Stimulated activated CD8-positive, alpha-beta memory T cell treated with anti-CD3 and anti-CD28 coated beads, Interleukin-7, amount 100 ng/mL, for 24 hours (primary cell): ENCODE measurements at regions not wholly inside any gene's neighbourhood (a gene's known extent, or its start where the extent isn't known, plus 50 kb on each side); places are given as distances from the start of the nearest gene placed in this dataset.

ENCODE experiments used
- DNase-seq: peaks from one replicate; pipeline ENCODE4 v3.0.0-alpha.2; 2020; ENCODE audit warnings: low read depth

GRCh38 chr21:35426469-35426868 is 377.4 kb upstream of the RUNX1 start:
- no peak for DNase-seq

- DNase-seq, result no peak
These were observed 375.0 kb upstream of the RUNX1 start for GRCh38 chr21:35424122-35424521.

- DNase-seq, result no peak
These were observed 374.6 kb upstream of the RUNX1 start for GRCh38 chr21:35423709-35424108.

GRCh38 chr21:35422011-35422410 is 372.9 kb upstream of the RUNX1 start:
- DNase-seq, result no peak

DNA sequence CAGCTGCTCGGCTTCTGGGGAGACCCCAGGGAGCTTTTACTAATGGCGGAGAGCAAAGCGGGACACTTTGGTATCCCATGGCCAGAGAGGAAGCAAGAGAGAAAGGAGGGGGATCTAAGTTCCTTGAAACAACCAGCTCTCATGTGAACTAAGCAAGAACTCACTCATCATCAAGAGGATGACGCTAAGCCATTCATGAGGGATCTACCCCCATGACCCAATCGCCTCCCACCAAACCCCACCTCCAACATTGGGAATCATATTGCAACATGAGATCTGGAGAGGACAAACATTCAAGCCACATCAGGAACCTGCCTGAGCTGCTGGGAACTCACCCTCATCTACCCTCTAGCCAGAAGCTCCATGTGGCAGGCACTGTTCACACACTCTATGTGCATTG is 372.1 kb upstream of the RUNX1 start:
- DNase-seq, result no peak

DNA sequence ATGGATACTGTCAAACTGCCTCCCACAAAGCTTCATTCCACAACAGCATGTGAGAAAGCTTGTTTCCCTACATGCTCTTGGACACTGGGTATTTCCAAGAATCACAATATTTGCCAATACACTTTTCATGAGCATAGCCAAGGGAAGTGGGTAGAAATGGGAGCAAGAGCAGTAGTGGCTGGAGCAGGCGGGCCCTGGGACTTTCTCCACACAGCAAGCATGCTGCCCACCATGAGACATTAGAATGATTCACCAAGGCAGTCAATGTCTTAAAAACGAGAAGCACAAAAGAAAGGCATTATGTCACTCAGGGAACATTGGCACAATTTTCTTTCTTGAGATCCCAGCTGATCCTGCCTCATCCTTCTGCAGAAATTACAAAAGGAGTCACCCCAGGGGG is 371.6 kb upstream of the RUNX1 start:
- DNase-seq, result no peak

GRCh38 chr21:35417762-35418161 is 368.7 kb upstream of the RUNX1 start:
- DNase-seq, result no peak

GRCh38 chr21:35416866-35417489 is 367.9 kb upstream of the RUNX1 start:
- DNase-seq, result no peak

- DNase-seq, result no peak
These were observed 365.5 kb upstream of the RUNX1 start for GRCh38 chr21:35414507-35415139.

- DNase-seq, result no peak
These were observed 365.0 kb upstream of the RUNX1 start for GRCh38 chr21:35414056-35414455.

GRCh38 chr21:35412231-35412630 is 363.1 kb upstream of the RUNX1 start:
- no peak for DNase-seq

GRCh38 chr21:35411434-35411833 is 362.3 kb upstream of the RUNX1 start:
- DNase-seq, result no peak

DNA sequence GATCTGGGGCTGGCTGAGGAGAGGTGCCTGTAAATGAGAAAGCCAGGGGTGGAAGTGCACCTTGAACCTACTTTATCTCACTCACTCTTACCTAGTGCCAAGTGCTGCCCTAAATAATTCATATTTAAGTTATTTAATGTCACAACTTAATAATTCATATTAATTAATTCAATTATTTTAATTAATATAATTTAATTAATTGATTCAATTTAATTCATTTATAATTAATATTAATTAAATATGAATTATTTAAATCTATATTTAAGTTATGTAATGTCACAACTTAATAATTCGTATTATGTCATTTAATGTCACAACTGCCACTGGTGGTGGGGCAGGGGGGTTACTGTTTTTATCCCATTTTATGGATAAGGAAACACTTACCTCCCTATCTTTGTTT is 361.6 kb upstream of the RUNX1 start:
- no peak for DNase-seq

DNA sequence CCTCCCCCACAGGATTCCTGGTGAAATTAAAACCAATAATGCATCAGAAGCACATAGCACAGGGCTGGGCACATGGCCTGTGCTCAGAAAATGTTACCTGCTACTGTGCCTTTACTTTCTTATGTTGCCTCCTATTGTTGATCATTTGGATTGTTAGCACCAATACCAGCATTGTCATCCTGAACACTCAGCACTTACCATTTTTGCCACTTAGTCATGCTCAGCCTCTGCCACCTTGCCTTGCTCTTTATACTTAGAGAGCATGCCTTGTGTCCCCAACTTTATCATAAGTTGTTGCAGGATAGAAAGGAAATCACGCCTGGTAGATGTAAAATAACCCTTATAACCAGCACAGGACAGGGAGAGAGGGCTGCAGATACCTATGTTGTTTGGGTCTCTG is 361.0 kb upstream of the RUNX1 start:
- DNase-seq, result no peak

DNA sequence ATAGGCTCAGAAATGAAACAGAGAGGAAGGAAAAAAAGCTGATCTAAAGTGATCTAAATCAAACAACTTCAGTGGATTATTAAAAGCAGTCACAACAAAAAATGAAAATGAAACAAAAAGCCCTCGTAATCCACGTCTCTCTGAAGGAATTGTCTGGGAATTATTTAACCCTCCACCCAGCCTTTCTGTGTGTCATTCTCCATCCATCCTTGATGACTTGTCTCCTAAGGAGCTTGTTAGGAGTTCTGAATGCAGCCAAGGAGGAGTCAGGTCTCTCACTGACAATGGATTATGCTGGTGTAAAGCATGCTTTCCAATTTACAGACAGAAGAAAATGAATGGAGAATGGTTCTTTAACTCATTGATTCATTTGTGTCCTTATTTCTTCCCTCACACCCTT is 359.3 kb upstream of the RUNX1 start:
- DNase-seq, result no peak

DNA sequence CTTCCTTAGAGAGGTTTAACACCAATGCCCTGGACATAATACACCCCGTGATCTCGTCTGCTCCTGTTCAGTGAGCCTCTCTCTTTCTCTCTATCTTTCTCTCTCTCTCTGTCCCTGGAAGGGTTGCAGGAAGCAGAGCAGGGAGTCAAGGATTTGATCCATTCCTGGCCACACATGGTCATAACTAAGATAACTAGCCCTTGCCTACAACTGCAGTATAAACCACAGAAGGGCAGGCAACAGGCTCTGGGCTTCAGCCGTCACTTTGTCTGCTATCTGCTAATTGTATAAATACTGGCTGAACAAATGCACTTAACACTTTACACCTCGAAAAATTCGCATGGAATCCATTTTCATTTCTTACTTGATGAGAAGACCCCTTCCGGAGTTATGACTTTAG is 357.5 kb upstream of the RUNX1 start:
- no peak for DNase-seq

GRCh38 chr21:35405981-35406380 is 356.9 kb upstream of the RUNX1 start:
- DNase-seq, result no peak

DNA sequence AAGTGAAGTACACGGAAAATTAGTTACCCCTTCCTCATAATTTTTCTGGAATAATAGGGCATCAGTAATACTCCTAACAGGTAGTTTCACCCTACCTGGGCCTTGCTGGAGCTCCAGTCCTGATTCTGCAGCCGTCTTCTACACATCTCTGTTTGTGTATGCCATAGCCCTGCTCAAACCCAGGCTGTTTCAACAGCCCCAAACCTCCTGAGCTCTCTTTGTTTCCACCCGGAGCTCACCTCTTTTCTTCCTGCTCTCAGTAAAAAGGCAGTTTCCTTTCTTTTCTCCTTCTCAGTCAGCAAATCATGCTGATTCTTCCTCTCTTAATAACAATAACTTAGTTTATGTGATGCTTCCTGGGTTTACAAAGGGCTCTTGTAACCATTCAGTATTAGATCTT is 355.1 kb upstream of the RUNX1 start:
- DNase-seq, result no peak

GRCh38 chr21:35402061-35402460 is 353.0 kb upstream of the RUNX1 start:
- no peak for DNase-seq

DNA sequence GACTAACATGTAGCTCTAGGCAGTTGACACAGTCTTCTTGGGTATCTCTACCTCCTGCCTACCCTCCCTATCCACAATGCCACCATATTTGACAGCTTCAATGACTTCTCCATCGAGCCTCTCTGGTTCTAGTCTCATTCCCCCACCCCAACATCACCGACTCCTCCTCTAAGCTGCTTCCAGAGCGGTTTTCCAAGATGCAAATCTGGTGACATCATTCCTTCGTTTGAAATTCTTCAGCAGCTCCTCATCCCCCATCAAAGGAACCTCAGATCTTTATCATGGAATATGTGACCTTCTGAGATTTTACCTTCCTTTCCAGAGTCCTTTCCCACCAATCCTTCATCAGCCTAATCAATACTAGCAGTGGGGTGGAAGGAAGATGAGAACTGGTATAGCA is 352.4 kb upstream of the RUNX1 start:
- DNase-seq, result no peak

- DNase-seq, result no peak
These were observed 351.3 kb upstream of the RUNX1 start for GRCh38 chr21:35400233-35400939.

GRCh38 chr21:35399706-35400105 is 350.6 kb upstream of the RUNX1 start:
- DNase-seq, result no peak

- no peak for DNase-seq
These were observed 350.0 kb upstream of the RUNX1 start for GRCh38 chr21:35399002-35399530.
